Right hindlimb (tissue), 1 donor: ENCODE measurements at regions not wholly inside any gene's neighbourhood (a gene's known extent, or its start where the extent isn't known, plus 50 kb on each side); places are given as distances from the start of the nearest gene placed in this dataset.
"Not testable (repeated sequence)": the region's sequence is repeated elsewhere in the genome, so short reads cannot be mapped to it uniquely, and the experiment has no call there.

Experiments used
- DNase-seq: peaks from one replicate; pipeline ENCODE4 v3.0.0-alpha.2; 2018

- DNase-seq, result not testable (repeated sequence)
These were observed 126.6 kb upstream of the VPREB1 start for GRCh38 chr22:22117864-22118544.

GRCh38 chr22:22116997-22117770 lies 127.4 kb upstream of the VPREB1 start:
- DNase-seq, result not testable (repeated sequence)

DNA sequence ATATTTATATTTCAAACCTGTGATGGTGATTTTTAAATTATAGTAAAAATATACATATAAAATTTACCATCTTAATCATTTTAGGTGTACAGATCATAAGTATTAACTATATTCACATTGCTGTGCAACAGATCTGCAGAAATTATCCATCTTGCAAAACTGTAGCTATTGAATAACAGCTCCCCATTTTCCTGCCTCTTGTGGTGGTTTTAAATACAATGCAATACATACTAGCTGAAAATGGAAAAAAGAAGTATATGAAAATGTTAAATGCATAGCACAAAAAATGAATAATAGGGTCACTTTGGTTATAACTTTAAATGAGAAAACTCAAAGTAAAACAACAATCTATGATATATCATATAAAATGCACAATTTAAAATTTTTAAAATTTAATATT lies 130.9 kb upstream of the VPREB1 start:
- DNase-seq, result no peak

- no peak for DNase-seq
These were observed 130.1 kb upstream of the TOP3B start for GRCh38 chr22:22112533-22113294.

- no peak for DNase-seq
These were observed 129.4 kb upstream of the TOP3B start for GRCh38 chr22:22111983-22112382.

- DNase-seq, result no peak
These were observed 128.7 kb upstream of the TOP3B start for GRCh38 chr22:22111267-22111751.

DNA sequence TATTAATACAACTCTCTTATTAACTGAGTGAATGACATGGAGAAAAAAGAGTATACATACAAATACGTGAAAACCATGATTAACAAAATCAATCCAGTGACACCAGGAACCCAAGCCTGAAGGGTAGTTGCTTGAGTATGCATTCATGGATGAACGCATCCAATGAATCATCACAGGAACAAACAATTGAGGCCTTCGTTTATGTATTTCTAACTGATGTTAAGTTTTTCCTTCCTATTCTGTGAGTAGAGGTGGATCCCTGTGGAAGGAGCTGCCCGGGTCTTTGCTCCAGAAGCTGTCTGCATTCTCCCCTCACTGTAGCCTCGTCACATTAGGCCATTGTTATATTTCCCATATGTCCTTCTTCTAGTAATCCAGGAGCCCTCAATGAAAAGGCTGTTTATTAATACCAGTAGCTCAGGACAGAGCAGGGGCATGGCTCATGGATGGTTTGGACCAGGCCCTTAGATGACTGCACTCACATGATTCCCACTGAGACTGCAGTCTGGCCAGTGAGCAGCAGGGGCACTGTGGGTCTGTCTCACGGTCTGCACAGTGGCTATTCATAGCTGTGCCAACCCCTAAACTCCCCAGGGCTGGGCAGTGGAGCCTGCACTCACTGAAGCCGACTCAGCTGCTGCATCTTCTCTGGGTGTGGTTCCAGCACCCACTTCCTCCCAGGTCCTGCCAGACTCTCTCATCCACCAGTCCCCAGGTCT lies 128.1 kb upstream of the TOP3B start:
- DNase-seq, result peak; percentile 44

- no peak for DNase-seq
These were observed 127.3 kb upstream of the TOP3B start for GRCh38 chr22:22109693-22110466.

GRCh38 chr22:22106855-22107254 lies 124.3 kb upstream of the TOP3B start:
- DNase-seq, result no peak

- DNase-seq, result no peak
These were observed 122.8 kb upstream of the TOP3B start for GRCh38 chr22:22105364-22105763.

DNA sequence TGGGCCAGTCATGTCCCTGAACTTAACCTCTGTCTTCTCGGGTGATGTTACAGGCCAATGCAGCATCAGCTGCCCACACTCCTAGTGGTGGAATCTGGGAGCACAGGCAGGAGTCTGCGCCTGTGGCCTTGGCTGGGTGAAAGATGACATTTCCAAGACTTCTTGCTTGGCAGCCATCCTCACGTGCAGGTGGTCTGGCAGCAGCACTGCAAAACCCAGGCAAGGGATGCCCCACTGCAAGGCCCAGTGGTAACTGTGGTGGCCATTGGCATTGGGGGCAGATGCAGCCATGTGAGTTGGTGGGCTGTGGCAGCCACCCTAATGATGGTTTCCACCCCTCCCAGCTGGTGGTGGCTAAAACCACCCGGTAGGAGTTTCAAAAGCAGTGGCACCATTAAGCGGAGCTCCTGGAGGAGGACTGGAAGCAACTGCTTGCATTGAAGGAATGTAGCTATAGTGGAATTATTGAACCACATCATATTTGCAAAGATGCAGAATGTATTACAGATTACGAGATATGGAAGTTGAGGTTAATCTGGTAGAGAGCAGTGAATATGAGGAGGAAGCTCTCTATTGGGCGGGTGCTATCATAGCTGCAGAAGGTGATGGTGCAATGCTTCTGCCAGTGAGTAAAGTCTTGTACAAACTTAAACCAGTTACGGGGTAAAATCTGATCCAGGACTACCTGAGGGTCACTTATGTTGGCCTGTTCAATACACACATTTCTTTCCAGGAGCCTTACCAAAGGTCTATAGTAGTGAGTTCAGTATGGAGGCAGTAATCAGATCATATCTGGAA lies 120.7 kb upstream of the TOP3B start:
- no peak for DNase-seq

GRCh38 chr22:22099833-22100812 lies 117.5 kb upstream of the TOP3B start:
- no peak for DNase-seq

DNA sequence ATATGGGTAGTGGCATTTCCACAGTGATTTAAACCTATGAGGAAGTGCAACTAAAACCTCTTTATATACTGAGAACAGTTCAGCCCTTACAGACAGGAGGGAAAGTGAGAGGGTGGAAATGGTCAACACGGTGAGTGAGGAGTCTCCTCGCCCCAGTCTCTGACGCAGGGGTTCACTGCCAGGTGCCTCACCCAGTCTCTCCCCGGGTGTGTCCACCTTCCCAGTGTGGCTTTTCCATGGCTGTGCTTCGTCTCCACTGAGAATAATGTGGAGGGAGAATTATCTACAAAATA lies 116.6 kb upstream of the TOP3B start:
- DNase-seq, result no peak

GRCh38 chr22:22098457-22099193 lies 116.0 kb upstream of the TOP3B start:
- no peak for DNase-seq

DNA sequence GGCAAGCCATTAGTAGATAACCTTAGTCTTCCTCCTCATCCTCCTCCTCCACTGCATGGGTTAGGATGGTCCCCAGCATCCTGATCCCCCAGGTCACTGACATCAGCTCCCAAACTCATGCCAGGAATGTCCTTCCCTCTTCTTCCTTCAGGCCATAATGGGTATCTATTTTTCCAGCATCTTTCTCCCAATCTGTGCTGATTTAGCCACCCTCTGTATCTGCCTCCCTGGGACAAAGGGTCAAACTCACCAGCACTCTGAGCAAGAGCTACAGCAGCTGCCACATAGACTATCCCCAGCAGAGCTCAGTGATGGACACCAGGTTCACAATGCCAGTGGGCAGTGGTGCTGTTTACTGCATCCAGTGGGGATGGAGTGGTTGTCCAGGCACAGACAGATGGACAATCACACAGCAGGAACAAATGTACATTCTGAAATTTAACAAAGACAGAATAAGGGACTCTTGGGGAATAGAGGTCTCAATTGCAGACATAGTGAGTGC lies 115.2 kb upstream of the TOP3B start:
- no peak for DNase-seq

DNA sequence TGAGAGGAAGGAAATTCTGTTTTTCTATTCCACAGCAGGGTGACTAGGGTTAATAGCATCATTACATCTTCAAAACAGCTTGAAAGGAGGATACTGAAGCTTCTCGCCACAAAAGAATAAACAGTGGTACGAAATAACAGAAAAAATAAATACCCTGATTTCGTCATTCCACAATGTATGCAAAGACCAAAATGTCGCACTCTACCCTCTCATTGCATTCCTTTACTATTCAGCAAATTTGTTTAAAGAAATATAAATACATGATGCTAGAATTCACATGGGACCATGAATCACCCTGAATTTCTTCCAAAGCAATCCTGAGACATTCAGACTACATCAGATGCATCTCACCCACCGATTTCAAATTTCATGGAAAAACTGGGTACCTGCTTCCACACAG lies 112.3 kb upstream of the TOP3B start:
- no peak for DNase-seq

GRCh38 chr22:22094514-22094913 lies 111.9 kb upstream of the TOP3B start:
- DNase-seq, result no peak

DNA sequence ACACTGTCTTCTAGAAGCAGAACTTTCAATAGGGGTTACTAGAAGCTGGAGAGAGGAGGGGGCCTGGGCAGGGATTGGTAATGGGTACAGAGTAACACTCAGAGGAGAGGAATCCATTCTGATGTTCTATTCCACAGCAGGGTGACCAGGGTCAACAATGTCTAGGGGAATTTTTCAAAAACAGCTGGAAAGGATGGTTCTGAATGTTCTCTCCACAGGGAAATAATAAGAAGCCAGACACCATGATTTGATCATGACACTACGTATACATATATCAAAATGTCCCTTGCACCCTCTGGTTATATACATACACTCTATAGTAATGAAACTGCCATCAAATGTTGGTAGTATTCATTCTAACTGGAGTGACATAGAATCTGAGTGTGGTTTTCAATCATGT lies 111.2 kb upstream of the TOP3B start:
- no peak for DNase-seq

- DNase-seq, result no peak
These were observed 110.4 kb upstream of the TOP3B start for GRCh38 chr22:22092974-22093373.
